GM12878 (cell line): ENCODE measurements at regions not wholly inside any gene's neighbourhood (a gene's known extent, or its start where the extent isn't known, plus 50 kb on each side); places are given as distances from the start of the nearest gene placed in this dataset.
A peak's percentile ranks its signal among the peaks of the same experiment; 100 is the strongest.

Experiments used
- ATF3 ChIP-seq: IDR thresholded peaks from 2 replicates; pipeline ENCODE4 v1.6.1; 2011; ENCODE audit warnings: low read depth, mild to moderate bottlenecking, low read length, moderate library complexity, borderline replicate concordance; ENCODE audit errors: extremely low read depth
- CHD4 ChIP-seq: fragments of 200-600 bp; sonication (generic); IDR thresholded peaks from 2 replicates; pipeline ENCODE4 v1.6.1; 2016; ENCODE audit warnings: mild to moderate bottlenecking
- IKZF1 ChIP-seq: fragments of 450-650 bp; conservative IDR thresholded peaks from 2 replicates; pipeline ENCODE4 v1.6.1; 2017; ENCODE audit warnings: antibody characterized with exemption, mild to moderate bottlenecking
- JUND ChIP-seq: IDR thresholded peaks from 2 replicates; pipeline ENCODE4 v1.6.1; 2012; ENCODE audit warnings: low read depth, mild to moderate bottlenecking, low read length, improper control_type of control experiment, moderate library complexity
- MLLT1 ChIP-seq: fragments of 450-650 bp; IDR thresholded peaks from 2 replicates; pipeline ENCODE4 v1.6.1; 2016; ENCODE audit warnings: mild to moderate bottlenecking
- MTA2 ChIP-seq: fragments of 450-650 bp; IDR thresholded peaks from 2 replicates; pipeline ENCODE4 v1.6.1; 2016; ENCODE audit warnings: low read depth, mild to moderate bottlenecking, moderate library complexity
- NBN ChIP-seq: fragments of 450-650 bp; IDR thresholded peaks from 2 replicates; pipeline ENCODE4 v1.6.1; 2016
- PAX5 ChIP-seq: IDR thresholded peaks from 2 replicates; pipeline ENCODE4 v1.6.1; 2011; ENCODE audit warnings: low read depth, low read length, borderline replicate concordance
- PBX3 ChIP-seq: IDR thresholded peaks from 2 replicates; pipeline ENCODE4 v1.6.1; 2011; ENCODE audit warnings: mild to moderate bottlenecking, low read depth, low read length, moderate library complexity; ENCODE audit not compliant: insufficient replicate concordance
- PKNOX1 ChIP-seq: fragments of 450-650 bp; IDR thresholded peaks from 2 replicates; pipeline ENCODE4 v1.6.1; 2016; ENCODE audit warnings: mild to moderate bottlenecking
- RELA ChIP-seq: fragments of 450-650 bp; IDR thresholded peaks from 2 replicates; pipeline ENCODE4 v1.8.0; 2014; ENCODE audit warnings: borderline replicate concordance; ENCODE audit not compliant: partially characterized antibody
- SPI1 ChIP-seq: IDR thresholded peaks from 2 replicates; pipeline ENCODE4 v1.6.1; 2011; ENCODE audit warnings: low read depth, mild to moderate bottlenecking, low read length, moderate library complexity, borderline replicate concordance; ENCODE audit not compliant: insufficient read depth
- TAF1 ChIP-seq: IDR thresholded peaks from 2 replicates; pipeline ENCODE4 v1.6.1; 2011; ENCODE audit warnings: mild to moderate bottlenecking, low read depth, low read length, borderline replicate concordance
- TCF3 ChIP-seq: IDR thresholded peaks from 2 replicates; pipeline ENCODE4 v1.6.1; 2012; ENCODE audit warnings: low read depth, mild to moderate bottlenecking, low read length, borderline replicate concordance; ENCODE audit not compliant: insufficient read depth

- no peak for TF ChIP-seq MLLT1
- TF ChIP-seq SPI1: peak; percentile 12
- TF ChIP-seq PBX3: no peak
- peak; percentile 13; the same call in 1 of the 2 replicates for TF ChIP-seq PAX5
- TF ChIP-seq NBN: peak; percentile 45; the same call in 1 of the 2 replicates
- no peak for TF ChIP-seq CHD4
- TF ChIP-seq JUND: no peak
- TF ChIP-seq IKZF1: peak; percentile 77
- no peak for TF ChIP-seq TCF3
- TF ChIP-seq RELA: peak; percentile 35
- TF ChIP-seq TAF1: no peak
- 0 out of 2 replicates have a peak, but pooled peaks have one; percentile 36 for TF ChIP-seq MTA2
- TF ChIP-seq ATF3: no peak
- TF ChIP-seq PKNOX1: no peak
- TF ChIP-seq, all 136 proteins: peak for 10
These were observed 53.8 kb upstream of the HGFAC start (continued) for GRCh38 chr4:3387943-3388361.
